GM21381 (cell line): ENCODE measurements at regions not wholly inside any gene's neighbourhood (a gene's known extent, or its start where the extent isn't known, plus 50 kb on each side); places are given as distances from the start of the nearest gene placed in this dataset.
"Not testable (repeated sequence)": the region's sequence is repeated elsewhere in the genome, so short reads cannot be mapped to it uniquely, and the experiment has no call there.

Experiments
- ATAC-seq: cut with Tn5 transposase; IDR thresholded peaks from one replicate; pipeline ENCODE4 v1.9.1; 2021; ENCODE audit warnings: mild to moderate bottlenecking, moderate library complexity; ENCODE audit not compliant: unreplicated experiment

DNA sequence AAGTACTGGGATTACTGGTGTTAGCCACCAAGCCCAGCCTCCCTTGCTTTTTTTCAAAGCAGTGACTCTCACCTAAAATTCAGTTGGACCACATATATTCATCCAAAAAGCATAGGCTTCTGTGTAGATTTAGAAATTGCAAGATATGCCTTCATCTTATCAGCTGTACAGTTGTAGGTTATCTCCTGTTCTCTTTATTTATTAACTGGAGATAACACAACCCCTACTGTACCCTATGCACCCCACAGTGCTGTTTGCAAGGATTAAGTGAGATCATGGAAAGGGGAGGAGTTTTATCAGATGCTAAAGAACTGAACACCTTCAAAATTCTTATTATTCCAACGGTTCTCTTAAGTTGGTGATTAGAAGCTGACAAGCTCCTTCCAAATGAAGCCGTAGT lies 164.4 kb upstream of the JARID2 start:
- no peak for ATAC-seq

DNA sequence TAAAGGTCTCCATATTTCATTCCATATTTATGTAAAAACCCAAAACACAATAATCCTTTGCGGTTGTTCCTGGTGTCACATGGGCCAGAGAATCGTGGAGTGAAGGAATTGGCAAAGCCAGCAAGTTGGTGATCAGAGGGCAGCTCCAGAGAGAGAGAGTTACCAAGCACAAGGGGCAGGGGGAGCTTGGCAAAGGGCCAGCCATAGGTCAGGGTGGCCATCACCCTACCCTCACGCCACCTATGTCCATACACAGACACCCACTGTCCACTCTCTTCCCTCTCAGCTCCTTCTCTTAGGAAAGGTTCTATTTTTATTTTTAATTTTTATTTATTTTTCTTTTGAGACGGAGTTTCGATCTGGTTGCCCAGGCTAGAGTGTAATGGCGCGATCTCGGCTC lies 163.2 kb upstream of the JARID2 start:
- no peak for ATAC-seq

DNA sequence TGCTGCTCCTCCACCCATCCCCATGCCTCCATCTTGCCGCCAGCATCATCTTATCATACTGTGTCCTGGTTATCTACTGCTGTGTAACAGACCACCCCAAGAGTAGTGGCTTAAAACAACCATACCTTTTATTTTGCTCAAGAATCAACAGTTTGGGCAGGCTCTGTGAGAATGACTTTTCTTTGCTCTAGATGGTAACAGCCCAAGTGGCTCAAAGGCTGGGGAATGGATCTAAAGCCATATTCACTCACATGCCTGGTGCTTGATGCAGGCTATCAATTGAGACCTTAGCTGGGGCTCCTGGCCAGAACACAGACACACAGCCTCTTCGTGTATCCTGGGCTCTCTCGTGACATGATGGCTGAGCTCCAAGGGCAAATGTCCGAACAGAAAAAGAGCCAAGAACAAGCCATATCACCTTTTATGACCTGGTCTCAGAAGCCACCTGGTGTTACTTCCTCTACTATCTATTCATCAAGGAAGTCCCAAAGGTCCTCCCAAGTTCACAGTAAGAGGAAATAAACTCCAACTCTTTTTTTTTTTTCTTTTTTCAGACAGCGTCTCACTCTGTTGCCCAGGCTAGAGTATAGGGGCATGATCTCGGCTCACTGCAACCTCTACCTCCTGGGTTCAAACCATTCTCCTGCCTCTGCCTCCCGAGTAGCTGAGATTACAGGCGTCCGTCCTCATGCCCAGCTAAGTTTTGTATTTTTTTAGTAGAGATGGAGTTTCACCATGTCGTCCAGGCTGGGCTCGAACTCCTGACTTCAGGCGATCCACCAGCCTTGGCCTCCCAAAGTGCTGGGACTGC lies 159.3 kb upstream of the JARID2 start:
- no peak for ATAC-seq

DNA sequence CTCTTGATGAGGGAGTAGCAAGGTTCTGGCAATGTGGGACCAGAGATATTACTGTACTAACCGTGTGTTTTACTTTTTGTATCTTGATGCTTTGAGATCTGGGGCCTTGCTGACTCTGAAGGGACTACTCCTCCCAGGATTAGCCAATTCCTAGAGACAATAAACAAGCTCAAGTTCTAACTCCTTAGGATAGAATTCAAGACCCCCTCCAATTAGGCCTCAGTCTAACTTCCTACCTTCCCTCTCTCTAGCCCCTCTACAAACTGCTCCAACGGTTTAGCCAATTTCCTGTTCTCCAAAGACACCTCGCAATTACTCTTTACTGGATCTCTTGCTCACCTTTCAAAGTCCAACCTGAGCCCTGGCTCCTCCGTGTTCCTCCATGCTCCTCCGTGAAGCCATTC lies 158.7 kb upstream of the JARID2 start:
- no peak for ATAC-seq

DNA sequence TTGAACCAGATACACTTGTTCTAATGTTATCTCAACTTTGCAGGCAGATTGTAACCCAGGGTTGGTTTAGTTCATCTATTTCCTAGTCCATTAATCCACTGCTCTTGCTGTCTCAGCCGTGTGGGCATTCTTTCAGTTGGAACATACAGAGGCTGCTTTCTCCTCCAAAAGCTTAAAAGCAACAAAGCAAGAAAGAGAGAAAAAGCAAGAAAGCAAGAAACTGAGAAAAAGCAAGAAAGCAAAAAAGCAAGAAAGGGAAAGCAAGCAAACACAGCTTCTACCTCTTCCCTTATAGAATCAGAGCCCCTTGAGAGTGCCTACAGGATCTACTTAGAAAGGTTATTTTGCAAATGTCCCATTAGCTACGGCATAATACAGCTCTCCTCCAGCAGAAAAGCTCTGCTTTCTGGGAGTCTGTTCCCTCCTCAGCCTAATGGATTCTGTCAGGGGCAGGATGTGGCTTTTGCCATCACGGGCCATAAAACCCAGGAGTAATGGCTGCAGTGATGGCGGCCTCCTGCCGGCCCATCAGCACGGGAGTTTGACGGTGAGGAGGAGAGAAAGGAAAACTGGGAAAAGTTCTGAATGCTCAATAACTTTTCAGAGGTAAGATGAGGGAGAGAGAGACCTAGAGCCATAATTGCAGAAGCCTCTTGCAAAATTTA lies 156.8 kb upstream of the JARID2 start:
- ATAC-seq = no peak

DNA sequence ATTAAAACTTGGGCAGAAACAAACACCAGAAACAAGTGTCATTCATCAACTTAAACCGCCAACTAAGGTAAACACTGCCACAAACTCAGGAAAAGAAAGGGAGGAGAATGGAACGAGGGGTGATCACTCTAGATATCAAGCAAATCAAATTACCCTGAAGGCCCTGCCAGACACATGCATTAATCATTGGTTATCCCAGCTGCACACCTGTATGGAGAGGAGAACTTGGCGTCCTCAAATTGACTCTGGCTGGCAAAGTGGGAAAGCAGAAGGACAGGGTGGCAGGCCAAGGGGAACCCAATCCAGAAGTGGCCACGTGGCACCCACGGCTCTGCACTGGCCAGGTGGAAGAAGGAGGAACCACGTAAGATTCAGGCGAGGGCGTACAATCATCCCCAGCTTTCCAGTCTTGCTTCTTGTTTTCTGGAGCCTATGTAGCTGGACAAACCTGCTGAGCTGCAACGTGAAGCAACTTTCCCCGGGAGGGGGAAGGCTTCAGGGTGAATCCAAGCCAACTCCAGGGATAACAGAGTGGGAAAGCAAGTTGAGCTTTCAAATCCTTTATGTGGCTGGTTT lies 156.2 kb upstream of the JARID2 start:
- ATAC-seq = no peak

DNA sequence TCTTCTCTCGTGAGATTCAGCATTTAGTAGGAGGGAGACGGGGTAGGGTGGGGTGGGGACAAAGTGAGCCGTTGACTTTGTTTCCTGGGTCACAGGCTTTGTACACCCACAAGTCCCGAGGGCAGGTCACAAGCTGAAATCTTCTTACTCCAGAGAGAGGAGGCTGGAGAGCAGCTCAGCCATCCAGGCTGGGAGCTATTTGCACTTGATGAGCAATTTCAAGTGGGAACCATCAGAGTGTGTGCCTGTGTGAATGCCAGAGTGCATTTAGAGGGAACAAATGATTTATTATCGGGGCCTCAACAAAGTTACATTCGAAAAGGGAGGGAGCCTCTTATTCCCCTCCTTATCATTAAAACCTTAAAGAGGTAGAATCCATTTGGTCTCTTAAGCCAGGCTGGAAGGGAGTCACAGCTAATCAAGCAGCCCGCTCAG lies 155.7 kb upstream of the JARID2 start:
- ATAC-seq = no peak

DNA sequence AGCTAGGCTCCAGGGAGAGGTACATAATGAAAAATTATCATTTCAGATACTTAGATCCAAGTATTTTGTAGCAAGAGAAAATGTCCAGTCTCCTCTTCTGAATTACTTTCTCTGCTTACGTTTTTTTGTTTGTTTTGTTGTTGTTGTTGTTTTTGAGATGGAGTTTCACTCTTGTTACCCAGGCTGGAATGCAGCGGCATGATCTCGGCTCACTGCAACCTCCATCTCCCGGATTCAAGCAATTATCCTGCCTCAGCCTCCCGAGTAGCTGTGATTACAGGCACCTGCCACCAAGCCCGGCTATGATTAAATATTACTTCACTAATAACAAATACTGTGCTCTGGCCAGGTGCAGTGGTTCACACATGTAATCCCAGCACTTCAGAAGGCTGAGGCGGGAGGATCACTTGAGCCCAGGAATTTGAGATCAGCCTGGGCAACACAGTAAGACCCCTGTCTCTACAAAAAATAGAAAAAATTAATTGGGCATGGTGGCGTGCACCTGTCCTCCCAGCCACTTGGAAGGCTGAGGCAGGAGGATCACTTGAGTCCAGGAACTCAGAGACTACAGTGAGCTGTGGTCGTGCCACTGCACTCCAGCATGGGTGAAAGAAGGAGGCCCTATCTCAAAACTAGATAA lies 155.0 kb upstream of the JARID2 start:
- no peak for ATAC-seq

DNA sequence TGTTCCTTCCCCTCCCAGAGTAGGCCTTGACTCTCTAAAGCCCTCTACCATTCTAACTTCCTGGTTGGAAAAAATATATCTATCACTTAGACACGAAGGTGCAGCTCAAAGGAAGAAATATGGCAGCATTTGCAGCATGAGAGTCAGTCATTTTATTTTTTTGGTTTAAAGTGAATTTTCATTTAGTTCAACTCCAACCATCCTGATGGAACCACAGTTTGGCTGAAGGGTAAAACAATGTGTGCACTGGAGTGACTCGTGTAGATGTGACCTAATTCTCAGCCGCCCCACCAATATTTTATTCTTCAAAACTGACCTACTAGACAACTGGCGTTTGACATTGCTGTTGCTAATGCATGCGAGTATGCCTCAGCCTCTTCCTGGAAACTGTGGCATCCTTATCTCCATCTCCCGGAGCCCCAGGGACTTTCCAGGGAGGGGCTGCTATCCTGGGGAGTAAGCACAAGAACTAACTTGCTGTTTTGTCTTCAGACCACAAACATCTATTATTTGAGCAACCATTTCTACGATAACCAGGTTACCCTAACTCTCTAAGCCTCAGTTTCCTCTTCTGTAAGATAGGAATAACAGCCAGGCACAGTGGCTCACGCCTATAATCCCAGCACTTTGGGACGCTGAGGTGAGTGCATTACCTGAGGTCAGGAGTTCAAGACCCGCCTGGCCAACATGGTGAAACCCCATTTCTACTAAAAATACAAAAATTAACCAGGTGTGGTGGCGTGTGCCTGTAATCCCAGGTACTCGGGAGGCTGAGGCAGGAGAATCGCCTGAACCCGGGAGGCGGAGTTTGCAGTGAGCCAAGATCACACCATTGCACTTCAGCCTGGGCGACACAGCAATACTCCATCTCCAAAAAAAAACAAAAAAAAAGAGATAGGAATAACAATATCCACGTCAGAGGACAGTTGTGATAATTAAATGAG lies 148.7 kb upstream of the JARID2 start:
- ATAC-seq = no peak

DNA sequence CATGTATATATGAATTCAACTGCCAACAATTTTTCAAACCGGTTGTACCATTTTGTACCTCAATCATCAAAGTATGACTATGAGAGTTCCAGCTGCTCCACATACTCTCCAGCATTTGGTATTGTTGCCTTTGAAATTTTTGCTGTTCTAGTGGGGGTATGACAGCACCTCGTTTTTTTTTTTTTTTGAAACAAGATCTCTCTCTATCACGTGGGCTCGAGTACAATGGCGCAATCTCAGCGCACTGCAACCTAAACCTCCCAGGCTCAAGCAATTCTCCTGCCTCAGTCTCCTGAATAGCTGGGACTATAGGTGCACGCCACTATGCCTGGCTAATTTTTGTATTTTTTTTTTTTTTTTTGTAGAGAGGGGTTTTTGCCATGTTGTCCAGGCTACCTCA lies 144.7 kb upstream of the JARID2 start:
- no peak for ATAC-seq

DNA sequence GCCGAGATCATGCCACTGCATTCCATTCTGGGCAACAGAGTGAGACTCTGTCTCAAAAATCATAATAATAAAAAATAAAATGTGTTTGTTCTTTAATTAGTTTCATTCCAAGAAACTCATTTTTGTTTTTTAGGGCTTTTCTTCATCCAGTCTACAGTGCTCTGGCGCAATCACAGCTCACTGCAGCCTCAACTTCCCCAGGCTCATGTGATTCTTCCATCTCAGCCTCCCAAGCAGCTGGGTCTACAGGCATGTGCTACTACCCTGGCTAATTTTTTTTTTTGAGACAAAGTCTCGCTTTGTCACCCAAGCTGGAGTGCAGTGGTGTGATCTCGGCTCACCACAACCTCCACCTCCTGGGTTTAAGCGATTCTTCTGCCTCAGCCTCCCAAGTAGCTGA lies 143.6 kb upstream of the JARID2 start:
- ATAC-seq = no peak

DNA sequence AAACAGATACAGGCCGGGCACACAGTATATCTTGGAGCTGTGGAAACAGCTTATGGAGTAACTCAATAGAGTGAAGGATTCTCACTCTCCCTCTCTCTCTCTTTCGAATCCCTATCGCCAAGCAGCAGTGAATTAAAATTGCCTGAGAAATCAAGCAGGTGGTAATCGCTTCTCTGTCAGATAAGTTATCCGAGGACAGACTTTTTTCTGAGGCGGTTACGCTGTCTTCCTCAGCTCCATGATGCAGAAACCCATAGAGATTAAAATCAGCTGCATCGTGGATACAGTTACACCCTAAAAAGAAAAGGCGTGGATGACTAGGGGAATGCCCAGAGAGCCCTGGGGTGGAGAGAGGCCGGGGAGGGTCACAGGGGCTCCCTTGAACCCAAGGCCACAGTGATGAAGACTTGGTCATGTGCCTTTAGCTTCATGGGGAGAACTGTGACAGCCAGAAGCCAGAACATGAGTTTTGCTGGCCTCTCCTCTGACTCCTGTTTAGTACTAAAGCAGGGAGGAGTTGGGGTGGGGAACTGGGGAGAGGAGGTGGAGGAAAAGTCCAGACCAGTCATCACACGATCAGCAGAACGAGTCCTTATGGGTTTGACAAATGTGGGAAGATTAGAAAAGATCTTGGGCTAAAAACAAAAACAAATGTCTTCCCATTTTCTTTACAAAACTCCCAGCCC lies 138.8 kb upstream of the JARID2 start:
- no peak for ATAC-seq

DNA sequence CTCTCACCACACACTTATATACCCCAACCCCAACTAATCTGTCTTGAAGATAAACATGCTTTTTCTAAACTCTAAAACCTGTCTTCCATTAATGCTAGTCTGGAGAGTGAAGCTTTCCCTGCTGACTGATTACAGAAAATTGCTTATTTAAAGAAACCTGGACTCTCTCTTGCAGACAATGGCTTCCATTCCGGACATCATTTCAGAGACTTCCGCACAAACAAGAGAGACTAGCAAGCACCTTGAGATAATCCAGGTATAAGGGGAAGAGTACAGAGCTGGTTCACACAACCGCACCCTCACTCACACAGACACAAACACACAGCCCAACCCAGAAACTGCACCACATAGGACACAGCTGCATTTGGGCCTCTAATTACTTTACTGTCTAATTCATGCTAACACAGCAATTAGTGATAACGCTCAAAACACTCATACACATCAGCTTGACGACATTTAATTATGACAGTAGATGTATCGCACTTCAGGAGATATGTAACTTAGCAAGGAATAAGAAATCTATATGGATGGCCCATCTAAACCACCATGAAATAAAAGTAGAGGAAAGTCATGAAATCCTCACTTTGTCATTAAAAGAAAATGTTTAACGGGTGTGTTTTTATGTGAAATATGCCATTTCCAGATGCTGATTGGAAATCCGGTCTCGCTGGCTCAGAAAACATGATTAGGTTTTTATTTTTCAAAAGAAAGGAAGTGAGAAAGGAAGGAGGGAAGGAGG lies 138.1 kb upstream of the JARID2 start:
- no peak for ATAC-seq

DNA sequence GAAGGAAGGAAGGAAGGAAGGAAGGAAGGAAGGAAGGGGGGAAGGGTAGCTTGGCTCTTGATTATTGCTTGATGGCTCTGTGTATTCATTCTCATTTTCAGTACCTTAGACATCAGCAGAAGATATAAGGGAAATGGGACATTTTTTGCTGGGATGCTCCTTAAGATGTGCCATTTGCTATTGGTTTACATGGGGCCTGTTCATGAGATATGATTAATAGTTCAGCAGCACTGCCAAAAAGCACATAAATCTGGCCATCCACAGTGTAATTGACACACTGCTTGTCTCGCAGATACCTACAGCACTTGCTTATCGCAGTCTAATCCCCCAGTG lies 137.5 kb upstream of the JARID2 start:
- ATAC-seq = no peak

DNA sequence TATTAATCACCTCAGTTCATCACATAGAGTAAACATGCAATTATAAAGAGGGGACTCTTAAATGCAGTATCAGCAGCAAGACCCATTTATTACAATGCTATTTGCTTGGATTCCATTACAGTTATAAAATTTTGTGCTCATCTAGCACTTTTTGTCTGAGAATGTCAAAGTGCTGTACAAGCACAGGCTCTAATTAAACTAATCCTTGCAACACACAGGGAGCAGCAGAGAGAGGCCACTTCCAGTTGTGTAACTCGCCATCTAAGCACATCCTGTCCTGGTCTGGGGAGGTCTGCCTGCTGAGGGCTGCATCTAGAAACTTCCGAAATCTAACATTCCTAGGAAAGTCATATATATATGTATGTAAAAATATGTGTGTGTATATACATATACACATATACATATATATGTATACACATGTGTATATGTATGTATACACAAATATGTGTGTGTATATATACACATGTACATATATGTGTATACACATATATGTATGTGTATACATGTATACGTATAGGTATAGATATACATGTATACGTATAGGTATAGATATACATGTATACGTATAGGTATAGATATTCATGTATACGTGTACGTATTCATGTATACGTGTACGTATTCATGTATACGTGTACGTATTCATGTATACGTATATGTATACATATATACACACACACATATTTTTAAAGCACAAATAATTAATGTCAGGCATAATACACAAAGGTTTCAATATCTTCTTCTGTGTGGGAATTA lies 136.4 kb upstream of the JARID2 start:
- no peak for ATAC-seq

DNA sequence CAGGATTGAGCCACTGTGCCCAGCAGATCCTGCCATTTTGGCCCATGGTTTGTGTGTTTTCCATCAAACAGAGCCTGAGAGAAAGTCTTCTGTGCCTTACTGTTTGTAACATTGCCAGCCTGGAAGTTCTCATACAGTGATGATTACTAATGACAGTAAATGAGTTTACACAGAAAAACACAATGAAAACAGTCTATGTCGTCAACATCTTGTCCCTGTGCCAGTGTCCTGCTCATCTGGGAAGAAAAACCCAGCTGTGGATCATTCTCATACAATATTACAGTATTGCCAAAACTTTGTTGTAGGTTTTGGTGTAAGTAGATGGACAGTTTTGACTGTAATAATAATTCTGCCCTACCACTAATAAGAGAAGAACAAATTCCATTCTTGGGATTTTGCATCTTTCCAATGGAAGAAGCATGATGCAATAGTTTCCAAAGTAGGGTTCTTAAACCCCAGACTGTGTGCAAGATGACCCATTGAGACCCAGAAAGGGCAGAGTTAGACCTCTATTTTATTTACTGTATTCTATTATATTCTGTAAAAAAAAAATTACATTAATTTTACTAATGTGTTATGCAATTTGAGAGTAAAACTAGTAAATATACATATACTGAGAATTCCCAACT lies 135.0 kb upstream of the JARID2 start:
- ATAC-seq = no peak

DNA sequence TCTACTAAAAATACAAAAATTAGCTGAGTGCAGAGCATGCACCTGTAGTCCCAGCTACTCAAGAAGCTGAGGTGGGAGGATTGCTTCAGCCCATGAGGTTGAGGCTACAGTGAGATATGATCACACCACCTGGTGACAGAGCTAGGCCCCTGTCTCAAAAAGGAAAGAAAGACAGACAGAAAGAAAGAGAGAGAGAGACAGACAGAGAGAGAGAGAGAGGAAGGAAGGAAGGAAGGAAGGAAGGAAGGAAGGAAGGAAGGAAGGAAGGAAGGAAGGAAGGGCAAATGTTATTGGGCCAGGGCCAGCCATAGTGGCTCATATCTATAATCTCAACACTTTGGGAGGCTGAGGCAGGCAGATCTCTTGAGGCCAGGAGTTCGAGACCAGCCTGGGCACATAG lies 134.3 kb upstream of the JARID2 start:
- ATAC-seq = not testable (repeated sequence)

DNA sequence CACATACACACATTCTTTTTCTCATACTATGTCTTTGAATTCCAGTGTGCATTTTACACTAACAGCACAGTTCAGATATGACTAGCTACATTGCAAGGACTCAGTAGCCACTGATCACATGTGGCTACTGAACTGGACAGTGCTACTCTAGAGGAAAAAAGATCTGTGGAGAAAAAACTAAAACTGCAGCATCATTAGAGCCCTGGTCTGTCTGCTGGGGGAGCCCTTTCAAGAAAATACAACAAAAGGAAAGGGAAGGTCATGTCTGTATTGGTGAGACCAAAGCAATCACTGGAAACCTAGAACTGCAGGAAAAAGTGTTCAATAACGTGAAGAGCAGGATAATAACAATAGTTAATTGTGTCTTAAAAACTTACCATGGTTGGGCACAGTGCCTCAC lies 132.3 kb upstream of the JARID2 start:
- ATAC-seq = no peak
